ENCODE measurements at regions not wholly inside any gene's neighbourhood (a gene's known extent, or its start where the extent isn't known, plus 50 kb on each side); places are given as distances from the start of the nearest gene placed in this dataset.

- TF ChIP-seq CTCF (IDR thresholded peaks at IDR 0.05) (no peak), POLR2A (IDR thresholded peaks at IDR 0.05) (no peak)
Observed at GRCh38 chr19:30160426-30160825, 211.8 kb upstream of the ZNF536 start.

All from lower leg skin (tissue), 3 donors.